Activated CD8-positive, alpha-beta T cell treated with anti-CD3 and anti-CD28 coated beads for 36 hours (primary cell): ENCODE measurements at regions not wholly inside any gene's neighbourhood (a gene's known extent, or its start where the extent isn't known, plus 50 kb on each side); places are given as distances from the start of the nearest gene placed in this dataset.

Source experiments
- ATAC-seq: fragments of 200-7000 bp; cut with Tn5 transposase; one replicate; pipeline ENCODE4 v1.10.0; 2021; ENCODE audit warnings: mild to moderate bottlenecking, moderate library complexity
- CTCF ChIA-PET: fragments of 350-600 bp; sonication (Branson Sonifier 250); formaldehyde crosslinking; loops from one replicate; lab custom pipeline; 2021; ENCODE audit warnings: antibody characterized with exemption; lab: Charles Lee
- POLR2A ChIA-PET: fragments of 350-600 bp; sonication (Branson Sonifier 250); formaldehyde crosslinking; loops from one replicate; lab custom pipeline; 2021; ENCODE audit warnings: antibody characterized with exemption; lab: Charles Lee
- DNase-seq: peaks from one replicate; pipeline ENCODE4 v3.0.0-alpha.2; 2020
- H3K27ac Mint-ChIP-seq: one replicate; pipeline ENCODE4 v1.8.0; 2021; ENCODE audit warnings: mild to moderate bottlenecking, mixed read lengths
- H3K27me3 Mint-ChIP-seq: one replicate; pipeline ENCODE4 v1.8.0; 2021; ENCODE audit warnings: mixed read lengths
- H3K36me3 Mint-ChIP-seq: one replicate; pipeline ENCODE4 v1.8.0; 2021; ENCODE audit warnings: low read depth, mixed read lengths
- H3K4me1 Mint-ChIP-seq: one replicate; pipeline ENCODE4 v1.8.0; 2021; ENCODE audit warnings: low read depth, mixed read lengths
- H3K4me3 Mint-ChIP-seq: one replicate; pipeline ENCODE4 v1.8.0; 2021; ENCODE audit warnings: mild to moderate bottlenecking, moderate library complexity, mixed read lengths
- H3K9me3 Mint-ChIP-seq: one replicate; pipeline ENCODE4 v1.8.0; 2021; ENCODE audit warnings: mixed read lengths
- intact Hi-C: fragments of 100-400 bp; cut with micrococcal nuclease; formaldehyde crosslinking; loops from one replicate; pipeline ENCODE4 v1.10.0; 2022
- TF ChIP-seq, protein P1 (sequence below): fragments of 200-600 bp; IDR thresholded peaks from one replicate; pipeline ENCODE4 v1.8.0; 2022; ENCODE audit warnings: antibody characterized with exemption, mild to moderate bottlenecking

DNA sequence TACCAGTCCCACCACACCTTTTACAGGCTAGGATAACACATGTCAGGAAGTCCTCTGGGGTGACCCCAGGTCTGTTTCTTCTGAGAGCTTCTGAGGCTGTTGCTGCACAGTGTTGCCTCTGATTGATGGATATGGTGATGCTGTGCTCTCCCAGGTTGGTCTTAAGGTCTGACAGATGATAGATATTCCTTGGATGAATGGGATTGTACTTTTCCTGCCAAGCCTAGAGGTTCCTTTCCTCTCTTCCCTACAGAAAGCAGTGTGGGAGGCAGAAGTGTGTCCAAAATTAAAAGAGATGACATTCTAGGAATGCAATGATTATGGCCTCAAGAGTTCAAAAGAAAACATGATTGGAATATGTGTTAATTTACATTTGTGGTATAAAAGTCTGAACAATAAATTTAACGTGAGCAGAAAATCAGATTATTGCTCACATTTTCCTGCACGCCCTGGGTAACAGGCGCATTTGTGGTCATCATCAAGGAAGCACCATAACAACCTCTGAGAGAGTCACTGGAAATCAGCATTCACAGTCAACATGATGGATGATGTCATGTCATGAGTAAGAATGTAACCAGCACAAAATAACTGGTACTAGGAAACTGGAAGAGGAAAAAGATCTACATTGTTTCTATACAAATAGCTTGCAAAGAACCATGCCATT is 73.7 kb downstream of the BBS10 start:
- peak; percentile 85 for ATAC-seq
- intact Hi-C loops: loop anchor here (5.0 kb wide), 1 partner anchor 117 kb away; no protein-coding TSS in a partner anchor
- no peak overlapping the region for H3K4me3 Mint-ChIP-seq
- no peaks in the 10 kb centered on the region for H3K36me3 Mint-ChIP-seq
- POLR2A ChIA-PET: interaction anchor here (1.1 to 1.4 kb wide), 2 partner anchors 74 to 116 kb away, joined by 3 read pairs; partner anchors contain the start of gene BBS10
- H3K27me3 Mint-ChIP-seq: peaks cover 15% of the 10 kb centered on the region
- TF ChIP-seq, protein P1, sequence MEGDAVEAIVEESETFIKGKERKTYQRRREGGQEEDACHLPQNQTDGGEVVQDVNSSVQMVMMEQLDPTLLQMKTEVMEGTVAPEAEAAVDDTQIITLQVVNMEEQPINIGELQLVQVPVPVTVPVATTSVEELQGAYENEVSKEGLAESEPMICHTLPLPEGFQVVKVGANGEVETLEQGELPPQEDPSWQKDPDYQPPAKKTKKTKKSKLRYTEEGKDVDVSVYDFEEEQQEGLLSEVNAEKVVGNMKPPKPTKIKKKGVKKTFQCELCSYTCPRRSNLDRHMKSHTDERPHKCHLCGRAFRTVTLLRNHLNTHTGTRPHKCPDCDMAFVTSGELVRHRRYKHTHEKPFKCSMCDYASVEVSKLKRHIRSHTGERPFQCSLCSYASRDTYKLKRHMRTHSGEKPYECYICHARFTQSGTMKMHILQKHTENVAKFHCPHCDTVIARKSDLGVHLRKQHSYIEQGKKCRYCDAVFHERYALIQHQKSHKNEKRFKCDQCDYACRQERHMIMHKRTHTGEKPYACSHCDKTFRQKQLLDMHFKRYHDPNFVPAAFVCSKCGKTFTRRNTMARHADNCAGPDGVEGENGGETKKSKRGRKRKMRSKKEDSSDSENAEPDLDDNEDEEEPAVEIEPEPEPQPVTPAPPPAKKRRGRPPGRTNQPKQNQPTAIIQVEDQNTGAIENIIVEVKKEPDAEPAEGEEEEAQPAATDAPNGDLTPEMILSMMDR: no peak
- peaks cover 16% of the 10 kb centered on the region for H3K4me1 Mint-ChIP-seq
- no peaks in the 10 kb centered on the region for H3K9me3 Mint-ChIP-seq
- peak overlapping the region; percentile 61 for H3K27ac Mint-ChIP-seq
- CTCF ChIA-PET: no interaction called here
- peak; percentile 66 for DNase-seq

DNA sequence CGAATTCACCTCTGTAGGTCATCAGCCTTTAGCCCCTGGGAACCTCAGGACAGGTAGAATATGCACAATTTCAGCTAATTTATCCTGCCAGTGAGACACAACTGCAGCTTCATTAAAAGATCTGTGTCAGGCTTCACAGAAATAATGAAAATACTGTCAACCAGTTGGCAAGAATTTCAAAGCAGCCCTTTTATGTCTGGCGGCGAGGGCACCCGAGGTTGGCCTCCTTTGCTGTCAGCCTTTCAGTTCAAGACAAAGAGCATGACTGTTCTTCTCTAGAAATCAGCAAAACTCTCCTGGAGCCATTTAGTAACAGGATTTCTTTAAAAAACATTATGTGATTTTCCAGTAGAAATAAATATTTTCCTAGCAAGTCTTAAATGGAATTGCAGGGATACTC is 75.9 kb downstream of the BBS10 start:
- TF ChIP-seq, protein P1: no peak
- no peak for ATAC-seq
- POLR2A ChIA-PET: no interaction called here
- intact Hi-C loops: no loop called here
- Mint-ChIP-seq H3K4me3 (no peak overlapping the region), H3K36me3 (no peaks in the 10 kb centered on the region), H3K27ac (no peak overlapping the region), H3K27me3 (peaks cover 9% of the 10 kb centered on the region), H3K4me1 (peaks cover 16% of the 10 kb centered on the region), H3K9me3 (no peaks in the 10 kb centered on the region)
- CTCF ChIA-PET: interaction anchor here (0.8 to 1.1 kb wide), 2 partner anchors 28 to 44 kb away, joined by 3 to 4 read pairs; no protein-coding TSS in a partner anchor
- DNase-seq: no peak

DNA sequence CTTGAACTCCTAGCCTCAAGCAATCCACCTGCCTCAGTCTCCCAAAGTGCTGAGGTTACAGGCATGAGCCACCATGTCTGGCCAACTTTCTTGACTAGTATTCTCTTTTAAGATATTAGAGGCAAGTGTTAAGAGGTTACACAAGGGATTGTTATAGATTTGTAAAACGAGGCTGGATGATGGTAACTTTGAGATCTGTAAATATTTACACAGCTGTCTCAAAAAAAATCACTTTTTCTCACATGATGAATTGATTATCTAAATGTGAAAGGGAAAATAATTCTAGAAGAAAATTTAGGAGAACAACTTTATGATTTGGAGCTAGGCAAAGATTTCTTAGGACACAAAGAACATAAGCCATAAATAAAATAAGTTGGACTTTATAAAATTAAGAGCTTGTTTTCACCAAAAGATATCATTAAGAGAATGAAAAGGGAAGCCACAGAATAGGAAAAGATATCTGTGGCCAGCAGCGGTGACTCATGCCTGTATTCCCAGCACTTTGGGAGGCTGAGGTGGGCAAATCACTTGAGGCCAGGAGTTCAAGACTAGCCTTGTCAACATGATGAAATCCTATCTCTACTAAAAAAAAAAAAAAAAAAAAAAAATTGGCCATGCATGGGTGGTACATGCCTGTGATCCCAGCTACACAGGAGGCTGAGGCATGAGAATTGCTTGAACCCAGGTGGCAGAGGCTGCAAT is 77.4 kb downstream of the BBS10 start:
- ChIA-PET POLR2A (interaction anchor here (0.9 kb wide), 1 partner anchor 76 kb away, joined by 3 read pairs; no protein-coding TSS in a partner anchor), CTCF (interaction anchor here (0.7 to 1.1 kb wide), 2 partner anchors 46 to 185 kb away, joined by 3 to 4 read pairs; no protein-coding TSS in a partner anchor)
- Mint-ChIP-seq H3K27ac (no peak overlapping the region), H3K4me1 (peaks cover 17% of the 10 kb centered on the region), H3K4me3 (no peak overlapping the region), H3K9me3 (no peaks in the 10 kb centered on the region), H3K36me3 (no peaks in the 10 kb centered on the region), H3K27me3 (peaks cover 10% of the 10 kb centered on the region)
- TF ChIP-seq, protein P1: no peak
- ATAC-seq (no peak), DNase-seq (no peak)
- intact Hi-C loops: no loop called here

DNA sequence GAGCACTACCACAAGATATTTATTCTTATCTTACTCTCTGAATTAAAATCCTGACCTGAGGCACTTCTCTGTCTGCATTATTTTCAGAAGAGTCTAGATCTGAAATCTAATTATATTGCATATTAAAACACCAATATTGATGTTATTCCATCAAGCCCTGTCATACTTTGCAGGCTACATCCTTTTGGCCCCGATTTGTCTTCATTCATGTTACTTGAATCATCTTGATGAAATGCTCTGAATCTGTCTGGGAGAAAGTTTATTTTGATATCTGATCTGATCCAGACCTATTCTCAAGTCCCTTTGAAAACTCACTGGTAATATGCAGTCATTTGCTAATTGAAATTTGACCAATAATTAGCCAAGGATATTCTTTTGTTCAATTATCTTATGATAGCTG is 79.9 kb downstream of the BBS10 start:
- Mint-ChIP-seq H3K27ac (no peak overlapping the region), H3K36me3 (no peaks in the 10 kb centered on the region), H3K27me3 (peaks cover 15% of the 10 kb centered on the region), H3K4me3 (no peak overlapping the region), H3K4me1 (peaks cover 2% of the 10 kb centered on the region), H3K9me3 (no peaks in the 10 kb centered on the region)
- intact Hi-C loops: no loop called here
- ChIA-PET POLR2A (no interaction called here), CTCF (interaction anchor here (1.6 kb wide), 1 partner anchor 80 kb away, joined by 5 read pairs; the partner anchor contains the start of gene BBS10)
- TF ChIP-seq, protein P1: no peak
- DNase-seq (no peak), ATAC-seq (no peak)
